GM19351 (cell line): ENCODE measurements at regions not wholly inside any gene's neighbourhood (a gene's known extent, or its start where the extent isn't known, plus 50 kb on each side); places are given as distances from the start of the nearest gene placed in this dataset.

ENCODE experiments used
- ATAC-seq: cut with Tn5 transposase; IDR thresholded peaks from one replicate; pipeline ENCODE4 v1.9.1; 2021; ENCODE audit warnings: mild to moderate bottlenecking, moderate library complexity; ENCODE audit not compliant: unreplicated experiment

DNA sequence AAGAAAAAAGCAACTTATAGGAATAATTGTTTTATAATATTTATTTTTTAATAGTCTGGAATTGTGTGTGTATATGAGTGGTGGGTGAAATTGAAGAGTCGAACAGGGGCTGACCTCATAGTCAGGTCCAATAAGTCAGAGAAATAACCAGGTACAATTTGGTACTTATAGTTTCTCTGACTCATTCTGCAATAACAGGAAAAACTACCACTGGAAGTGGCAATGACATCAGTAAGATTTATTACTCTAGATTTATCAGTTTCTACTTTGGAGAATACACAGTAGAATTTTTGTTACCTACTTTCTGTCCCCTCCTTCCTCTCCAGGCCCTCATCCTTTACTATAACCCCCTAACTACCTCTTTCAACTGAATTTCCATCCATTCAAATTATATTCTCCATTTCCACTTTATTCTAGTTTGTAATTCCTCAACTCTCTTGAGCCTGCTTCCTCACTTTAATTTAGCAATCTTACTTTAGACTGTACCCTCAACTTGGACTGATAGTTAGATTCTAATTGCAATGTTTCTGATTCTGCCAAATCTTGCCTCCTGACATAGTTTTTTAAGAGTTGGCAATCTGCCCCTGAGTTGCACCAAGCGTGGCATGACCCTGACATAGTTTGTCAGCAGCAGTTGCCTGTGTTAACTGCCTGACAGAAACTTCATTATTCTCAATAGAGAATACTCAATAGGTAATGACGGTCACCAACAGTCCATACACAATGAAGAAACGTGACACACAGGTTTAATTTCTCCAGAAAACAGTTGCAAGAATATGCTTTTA lies 475.3 kb upstream of the RIOK2 start:
- ATAC-seq, result no peak

DNA sequence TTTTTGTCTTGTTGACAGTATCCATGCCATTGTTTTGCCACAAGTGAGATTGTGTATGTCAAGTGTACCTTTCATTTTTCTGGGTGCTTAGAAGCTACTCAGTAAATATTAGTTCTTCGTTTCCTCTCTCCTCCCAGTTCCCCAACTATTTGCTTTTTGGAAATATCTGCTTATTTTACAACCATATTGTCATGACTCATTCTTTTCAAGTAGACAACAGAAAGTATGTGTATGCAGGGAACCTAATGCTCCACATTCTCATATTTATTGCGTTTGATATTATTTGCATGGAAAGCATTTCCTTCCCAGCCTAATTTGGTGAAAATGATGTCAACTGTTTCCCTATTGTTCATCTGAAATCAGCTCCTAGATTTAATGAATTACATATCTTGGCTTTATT lies 483.7 kb upstream of the RIOK2 start:
- ATAC-seq, result no peak

DNA sequence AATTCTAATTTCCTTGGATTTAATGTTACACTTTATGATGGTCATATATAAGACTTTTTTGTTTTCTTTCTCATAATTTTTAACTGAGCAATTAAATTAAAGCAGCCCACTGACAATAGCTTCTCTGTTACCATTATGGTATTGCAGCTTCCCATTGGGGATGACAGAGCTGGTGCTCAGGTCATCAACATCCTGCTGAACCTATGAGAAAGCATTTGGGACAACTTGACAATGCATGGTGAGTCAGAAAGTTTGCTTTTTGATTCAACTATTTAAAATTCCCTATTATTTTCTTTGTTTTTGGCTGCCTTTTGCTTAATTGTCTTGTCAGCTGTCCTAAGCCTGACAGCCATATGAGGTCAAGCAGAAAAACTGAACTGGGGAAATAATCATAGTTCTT lies 487.4 kb upstream of the RIOK2 start:
- no peak for ATAC-seq

DNA sequence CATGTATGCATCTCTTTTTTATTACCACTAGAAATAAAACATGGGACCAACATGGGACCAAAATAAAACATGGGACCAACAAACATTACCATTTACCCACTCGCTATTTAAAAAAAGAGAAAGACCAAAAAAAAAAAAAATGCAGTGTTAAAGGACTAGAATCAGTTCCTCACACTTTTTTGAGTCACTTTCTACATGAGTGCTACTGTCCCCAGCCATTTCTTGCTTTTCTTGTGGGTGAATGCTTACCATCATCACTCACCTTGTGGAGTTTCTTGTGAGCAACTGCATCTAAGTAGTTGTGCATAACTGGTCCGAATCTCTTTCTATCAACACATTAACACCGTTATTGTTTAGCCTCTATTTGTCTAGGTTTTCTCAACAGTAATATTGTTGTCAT lies 493.6 kb upstream of the RIOK2 start:
- no peak for ATAC-seq

DNA sequence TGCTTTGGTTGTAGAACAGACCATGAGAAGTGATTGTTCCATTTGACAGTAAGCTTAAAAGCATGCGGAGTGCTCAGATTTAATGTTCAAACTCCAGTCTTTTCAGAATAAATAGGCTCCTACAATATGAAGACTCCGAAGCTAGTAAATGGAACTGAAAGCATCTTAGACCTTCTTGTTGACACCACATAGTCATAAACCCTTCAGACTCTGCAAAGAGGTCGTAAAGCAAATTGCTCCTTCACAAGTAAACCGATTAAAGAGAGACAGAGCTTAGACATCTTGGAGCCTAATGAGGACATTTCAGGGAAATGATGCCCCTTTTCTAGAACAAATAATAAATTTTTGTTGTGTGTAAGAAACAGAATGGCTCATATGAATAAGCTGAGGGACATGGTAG lies 511.0 kb upstream of the RIOK2 start:
- no peak for ATAC-seq

DNA sequence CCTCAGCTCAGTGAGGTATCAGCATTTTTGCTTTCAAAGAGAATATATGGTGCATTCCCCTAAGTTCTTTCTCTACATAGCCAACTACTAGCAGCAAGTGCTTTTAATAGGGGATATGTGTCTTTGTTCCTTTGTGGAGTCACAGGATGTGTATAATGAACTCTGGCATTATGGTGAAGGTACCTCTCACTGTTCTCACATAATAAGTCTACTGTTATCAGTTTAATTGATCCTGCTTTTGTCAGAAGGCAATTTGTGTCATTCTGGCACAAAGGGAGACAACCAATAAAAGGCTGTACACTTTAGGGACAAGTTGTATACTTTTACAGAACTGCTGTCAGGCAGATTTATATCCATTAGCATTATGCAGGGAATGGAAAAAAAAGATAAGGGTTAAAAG lies 531.4 kb upstream of the RIOK2 start:
- no peak for ATAC-seq

DNA sequence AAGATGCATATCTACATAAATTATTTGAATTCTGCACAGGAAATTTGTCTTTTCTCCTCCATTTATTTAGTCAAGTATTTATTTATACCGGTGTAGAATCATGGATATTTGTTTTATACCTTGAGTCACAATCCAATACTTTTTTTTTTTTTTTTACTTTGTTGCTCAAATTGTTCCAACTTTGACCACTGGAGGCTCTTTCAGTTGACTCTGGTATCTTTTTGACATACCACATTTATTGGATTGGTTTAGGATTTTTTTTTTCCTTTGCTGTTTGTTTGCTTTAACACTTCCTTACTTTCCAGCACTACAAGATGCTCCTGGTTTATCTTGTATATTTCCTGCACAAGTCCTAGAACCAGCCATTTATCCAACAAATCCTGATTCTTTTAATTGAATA lies 543.1 kb upstream of the RIOK2 start:
- ATAC-seq, result no peak

DNA sequence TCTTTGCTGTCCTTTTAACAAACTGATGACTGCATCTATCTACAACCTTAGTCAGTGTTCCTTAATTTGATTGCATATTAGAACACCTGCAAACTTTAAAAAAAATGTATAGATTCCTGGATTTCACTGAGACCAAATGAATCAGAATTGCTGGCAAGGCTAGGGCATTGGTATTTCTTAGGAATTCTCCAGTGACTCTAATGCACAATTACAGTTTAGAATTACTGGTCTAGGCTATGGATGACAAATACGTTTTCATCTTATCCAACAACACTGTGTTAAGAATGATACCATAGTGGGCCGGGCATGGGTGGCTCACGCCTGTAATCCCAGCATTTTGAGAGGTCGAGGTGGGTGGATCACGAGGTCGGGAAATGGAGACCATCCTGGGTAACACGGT lies 545.9 kb upstream of the RIOK2 start:
- ATAC-seq, result no peak

DNA sequence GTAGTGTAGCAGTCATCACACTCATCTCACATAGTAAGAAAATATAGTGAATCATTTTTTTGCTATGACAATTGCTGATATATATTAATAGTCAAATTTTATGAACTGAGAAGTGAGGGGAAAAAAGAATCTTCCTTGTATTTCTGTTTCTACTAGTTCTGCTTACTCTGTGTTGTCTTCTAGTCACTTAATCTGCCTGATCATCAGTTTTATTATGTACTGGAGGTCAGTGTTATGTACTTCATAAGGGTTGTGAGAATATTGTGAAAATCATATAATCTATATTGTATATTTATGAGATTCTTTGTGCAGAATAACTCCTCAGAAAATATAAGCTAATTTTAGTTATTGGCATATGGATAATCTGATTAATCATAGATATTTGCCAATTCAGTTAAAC lies 546.9 kb upstream of the RIOK2 start:
- no peak for ATAC-seq

DNA sequence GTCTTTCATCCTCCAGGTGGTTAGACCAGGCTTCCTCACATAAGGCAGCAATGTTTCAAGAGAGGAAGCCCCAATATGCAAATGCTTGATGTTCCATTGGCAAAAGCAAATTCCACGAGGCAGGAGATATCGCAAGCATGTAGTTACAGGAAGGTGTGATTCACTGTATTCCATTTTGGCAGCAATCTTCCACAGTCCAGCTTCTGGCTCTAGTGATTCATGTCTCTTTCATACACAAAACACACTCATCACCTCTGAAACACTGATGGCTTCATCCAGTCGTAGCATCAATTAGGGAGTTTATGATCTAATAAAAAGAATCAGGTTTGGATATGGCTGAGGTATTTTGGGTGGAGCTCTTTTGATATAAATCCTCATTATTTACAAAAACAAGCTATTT lies 552.2 kb upstream of the RIOK2 start:
- no peak for ATAC-seq

DNA sequence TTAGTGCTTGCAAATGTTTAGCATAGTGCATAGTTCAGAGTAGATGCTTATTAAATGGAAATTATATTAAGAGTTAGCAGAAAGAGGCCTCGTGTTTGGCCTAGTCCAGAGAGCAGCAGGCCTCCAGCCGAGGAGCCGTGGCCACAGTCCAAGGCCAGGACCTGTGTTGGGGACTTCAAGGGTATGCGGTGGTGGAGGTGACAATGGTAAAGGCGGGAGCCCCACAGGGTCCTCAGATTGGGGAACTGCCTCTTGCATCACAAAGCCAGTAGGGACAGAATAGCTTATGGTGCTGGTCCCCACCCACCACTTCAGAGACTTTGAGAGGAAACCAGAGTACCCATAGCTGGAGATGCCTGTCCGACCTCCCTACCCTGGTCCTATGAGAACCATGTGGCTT lies 554.6 kb upstream of the RIOK2 start:
- no peak for ATAC-seq

DNA sequence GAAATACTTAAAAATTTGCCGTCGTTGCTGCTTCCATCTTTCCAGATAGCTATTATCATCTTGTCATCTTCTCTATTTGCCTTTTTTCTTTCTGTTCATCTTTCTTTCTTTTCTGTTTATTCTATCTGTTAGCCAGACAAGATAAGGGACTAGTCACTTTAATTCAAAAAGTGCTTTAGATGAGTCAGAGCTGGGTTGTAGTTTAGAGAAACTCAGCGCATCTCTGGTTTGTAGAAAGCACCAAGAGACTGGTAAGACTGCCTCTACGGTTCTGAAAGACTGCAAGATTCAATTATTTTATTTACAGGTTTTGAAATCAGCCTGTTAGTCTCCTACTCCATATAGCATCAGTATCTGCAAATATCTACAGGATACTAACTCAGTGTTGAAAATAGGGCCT lies 562.8 kb upstream of the RIOK2 start:
- ATAC-seq, result no peak

DNA sequence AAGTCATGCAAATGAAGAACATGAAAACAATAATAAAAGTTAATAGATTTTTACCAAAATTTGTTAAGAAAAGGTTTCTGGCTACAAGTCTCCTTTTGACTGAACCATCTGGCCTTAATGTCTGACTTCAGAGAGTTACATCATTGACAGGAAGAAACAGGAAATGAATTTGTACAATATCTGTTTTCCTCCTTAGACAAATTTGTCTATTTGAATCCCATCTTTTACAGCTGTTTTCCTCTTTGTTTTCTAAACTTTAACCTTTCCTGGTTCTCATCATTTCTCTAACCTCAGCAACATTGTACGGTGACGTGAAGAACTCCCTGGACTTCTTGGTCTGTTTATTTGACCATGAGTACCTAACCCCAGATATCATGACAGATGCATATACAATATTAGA lies 567.5 kb upstream of the RIOK2 start:
- ATAC-seq, result no peak

DNA sequence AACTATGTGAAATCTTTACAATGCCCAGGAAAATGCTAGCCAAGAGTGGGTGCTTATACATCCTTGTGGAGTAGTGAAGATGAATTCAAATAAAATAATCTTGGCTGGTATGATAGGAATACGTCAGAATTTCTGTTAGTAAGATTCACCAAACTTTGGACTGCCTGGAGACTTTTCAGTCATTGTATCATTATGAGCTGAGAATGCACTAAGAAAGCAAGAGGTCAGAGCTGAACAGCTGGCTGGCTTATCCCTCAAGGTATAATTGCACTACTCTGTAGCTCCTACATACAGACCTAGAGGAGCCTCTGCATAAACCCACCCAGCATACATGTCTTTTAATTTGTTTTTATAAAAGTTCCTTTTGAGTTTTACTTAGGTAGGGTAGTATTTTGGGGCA lies 568.5 kb upstream of the RIOK2 start:
- no peak for ATAC-seq

DNA sequence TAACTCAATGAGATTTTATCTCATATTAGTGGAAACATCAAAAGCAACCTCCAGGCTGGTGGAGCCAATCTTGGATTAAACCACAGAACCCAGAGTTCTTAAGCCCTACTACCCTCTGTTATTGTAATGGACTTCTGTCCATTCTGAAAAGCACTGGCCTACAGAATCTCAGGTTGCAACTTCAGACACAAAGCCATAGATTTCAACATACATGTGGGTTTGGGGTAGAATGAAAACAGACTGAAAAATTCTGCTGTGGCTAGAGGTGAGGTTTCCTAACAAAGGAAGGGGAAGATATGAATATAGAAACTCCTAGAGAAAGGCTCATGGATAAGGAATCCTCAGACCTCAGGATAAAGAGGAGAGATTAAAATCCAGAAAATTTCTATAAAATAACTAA lies 569.8 kb upstream of the RIOK2 start:
- no peak for ATAC-seq

DNA sequence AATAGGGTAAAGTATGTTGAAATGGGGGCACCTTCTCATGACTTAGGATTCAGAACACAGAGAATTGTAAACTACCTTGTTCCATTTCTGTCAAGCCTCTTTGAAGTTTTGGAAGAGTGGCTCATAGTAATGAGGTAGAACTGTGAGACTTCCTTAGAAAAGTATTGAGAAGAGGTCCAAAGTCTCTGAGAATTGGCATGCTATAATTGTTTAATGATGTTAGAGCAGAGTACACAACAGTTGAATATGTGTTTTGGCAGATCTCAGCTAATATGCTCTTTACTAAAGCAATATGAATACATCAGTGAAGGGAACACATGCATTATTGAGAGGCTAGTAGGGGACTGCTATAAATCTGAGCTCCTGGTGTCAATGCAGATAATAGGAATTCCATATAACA lies 579.4 kb upstream of the RIOK2 start:
- ATAC-seq, result no peak

DNA sequence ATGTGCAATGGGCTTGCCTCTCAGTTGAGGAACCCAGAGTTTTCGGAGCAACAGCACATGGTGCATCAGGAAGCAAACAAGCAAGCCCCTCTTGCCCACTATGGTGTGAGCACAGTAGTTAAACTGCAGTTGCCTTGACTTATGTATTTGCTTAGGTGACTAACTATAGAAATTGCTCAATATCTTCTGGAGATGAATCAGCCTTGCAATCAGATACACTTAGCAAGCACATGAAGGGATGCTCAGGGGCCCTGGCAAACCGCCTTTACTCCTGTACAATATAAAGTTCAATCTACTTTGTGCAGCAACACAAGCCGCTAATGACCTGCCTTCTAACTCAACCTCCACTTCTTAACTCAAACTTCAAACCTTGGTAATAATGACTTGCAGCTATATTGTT lies 581.7 kb upstream of the RIOK2 start:
- no peak for ATAC-seq

DNA sequence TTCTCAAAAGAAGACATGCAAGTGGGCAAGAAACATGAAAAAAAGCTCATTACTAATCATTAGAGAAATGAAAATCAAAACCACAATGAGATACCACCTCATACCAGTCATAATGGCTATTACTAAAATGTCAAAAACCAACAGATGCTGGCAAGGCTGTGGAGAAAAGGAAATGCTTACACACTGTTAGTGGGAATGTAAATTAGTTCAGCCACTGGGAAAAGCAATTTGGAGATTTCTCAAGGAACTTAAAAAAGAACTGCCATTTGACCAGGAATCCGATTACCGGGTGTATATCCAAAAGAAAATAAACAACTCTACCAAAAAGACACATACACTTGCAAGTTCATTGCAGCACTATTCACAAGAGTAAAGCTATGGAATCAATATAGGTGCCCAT lies 595.4 kb upstream of the RIOK2 start:
- ATAC-seq, result no peak

DNA sequence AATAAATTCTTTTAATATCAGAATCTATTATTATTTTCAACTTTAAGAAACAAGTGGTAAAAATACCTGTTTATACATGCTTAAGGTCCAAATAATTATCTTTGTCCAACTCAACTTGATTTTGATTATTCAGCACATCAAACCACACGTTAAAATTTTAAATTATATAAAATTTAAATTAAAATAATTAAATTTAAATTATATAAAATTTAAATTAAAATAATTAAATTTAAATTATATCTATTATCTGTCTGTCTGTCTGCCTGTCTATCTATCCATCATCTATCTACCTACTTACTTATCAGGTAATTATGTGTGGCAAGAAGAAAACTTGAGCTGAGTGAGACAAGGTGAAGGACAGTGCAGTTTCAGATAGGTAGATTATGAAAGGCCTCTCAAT lies 605.3 kb upstream of the RIOK2 start:
- ATAC-seq, result no peak

DNA sequence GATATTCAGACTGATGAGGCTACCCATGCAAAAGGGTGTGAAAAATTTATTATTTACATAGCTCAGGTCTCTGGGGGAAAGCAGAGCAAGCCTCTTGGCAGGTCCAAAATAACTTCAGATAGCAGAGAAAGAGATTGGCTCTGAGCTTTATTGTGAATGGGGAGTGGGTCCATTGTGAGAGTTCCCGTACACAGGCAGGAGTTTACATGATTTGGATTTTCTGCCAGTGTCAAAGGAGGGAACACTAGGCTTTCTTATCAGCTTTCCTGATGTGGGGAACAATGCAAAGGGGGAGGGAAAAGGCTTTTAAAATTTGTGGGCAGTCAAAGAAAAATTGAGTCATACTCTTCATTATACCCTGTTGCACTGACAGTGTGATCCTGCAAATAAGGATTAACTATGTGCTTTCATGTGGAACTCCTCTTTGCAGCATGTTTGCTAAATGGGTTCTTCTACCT lies 615.0 kb upstream of the RIOK2 start:
- ATAC-seq, result no peak

DNA sequence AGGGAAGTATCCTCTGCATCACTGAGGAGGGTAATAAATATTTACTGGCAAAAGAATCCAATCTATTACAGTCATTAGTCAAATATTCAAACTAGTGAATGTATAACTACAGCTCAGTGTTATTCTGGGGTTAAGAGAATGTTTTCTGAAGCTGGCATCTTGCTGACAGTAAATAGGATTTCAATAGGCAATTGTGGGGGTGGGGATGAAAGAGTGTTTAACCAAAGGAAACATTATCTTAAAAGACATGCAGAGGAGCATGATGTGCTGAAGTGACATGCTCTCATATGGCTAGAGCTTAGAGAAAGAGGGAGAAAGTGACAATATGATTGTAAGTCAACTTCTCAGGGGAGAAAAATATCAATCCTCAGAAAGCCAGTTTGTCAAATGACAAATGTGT lies 618.4 kb upstream of the RIOK2 start:
- ATAC-seq, result no peak

DNA sequence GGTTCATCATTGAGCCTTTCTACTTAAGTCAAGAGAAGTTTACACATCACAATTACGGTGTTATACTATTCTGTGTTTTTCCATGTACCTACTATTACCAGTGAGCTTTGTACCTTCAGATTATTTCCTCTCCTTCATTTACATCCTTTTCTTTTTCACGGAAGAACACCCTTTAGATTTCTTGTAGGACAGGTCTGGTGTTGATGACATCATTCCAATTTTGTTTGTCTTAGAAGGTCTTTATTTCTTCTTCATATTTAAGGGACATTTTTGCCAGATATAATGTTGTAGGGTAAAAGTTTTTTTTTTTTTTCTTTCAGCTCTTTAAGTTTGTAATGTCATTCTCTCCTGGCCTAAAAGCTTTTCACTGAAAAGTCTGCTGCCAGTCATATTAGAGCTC lies 637.1 kb upstream of the RIOK2 start:
- no peak for ATAC-seq

DNA sequence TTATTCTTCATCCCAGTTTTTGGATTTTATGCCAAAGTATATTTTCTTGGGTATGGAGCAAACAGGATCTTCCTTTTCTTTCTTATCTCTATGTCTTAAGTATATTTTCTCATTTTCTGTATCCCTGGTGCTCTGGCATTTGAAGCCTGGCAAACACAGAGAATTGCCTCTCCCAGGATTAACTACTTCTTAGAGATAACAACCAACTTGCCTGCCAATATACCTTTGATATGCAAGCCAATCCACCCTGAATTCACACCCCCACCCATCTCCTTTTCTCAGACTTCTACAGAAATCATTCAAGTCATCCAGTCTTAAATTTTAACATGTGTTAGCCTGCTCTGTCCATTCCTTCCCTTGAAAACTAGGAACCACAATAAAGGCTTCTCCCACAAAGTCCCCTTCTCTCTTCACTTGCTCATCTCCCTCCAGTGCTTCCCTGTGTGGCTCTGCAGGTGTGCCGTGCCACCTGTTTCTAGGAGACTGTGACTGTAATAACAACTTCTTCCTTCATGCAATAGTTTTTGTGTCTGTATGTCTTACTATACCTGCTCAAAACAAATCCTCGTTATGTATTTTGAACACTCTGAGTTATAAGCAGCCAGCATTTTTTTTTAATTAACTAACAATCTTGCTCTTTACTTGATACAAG lies 649.7 kb upstream of the RIOK2 start:
- ATAC-seq, result no peak
